ENCODE measurements at regions not wholly inside any gene's neighbourhood (a gene's known extent, or its start where the extent isn't known, plus 50 kb on each side); places are given as distances from the start of the nearest gene placed in this dataset.

DNA sequence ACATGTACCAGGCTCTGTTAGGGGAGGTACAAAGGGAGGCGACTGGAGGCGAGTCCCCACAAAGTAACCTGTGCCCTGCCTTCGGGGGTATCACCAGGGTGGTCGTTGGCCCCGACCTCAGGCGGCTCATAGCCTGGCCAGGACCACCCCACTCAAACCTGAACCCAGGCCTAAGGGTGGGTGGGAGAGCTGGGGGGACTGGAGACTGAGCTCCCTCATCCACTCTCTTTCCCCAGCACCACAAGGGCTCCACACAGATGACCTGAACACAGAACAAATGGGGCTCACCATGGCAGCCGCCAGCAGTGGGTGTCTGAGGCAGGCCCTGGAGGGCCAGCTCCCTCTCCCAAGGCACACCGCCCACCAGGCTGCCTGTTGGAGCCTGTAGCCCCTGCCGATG is 120.6 kb upstream of the TNRC6C start:
- TF ChIP-seq, protein P1, sequence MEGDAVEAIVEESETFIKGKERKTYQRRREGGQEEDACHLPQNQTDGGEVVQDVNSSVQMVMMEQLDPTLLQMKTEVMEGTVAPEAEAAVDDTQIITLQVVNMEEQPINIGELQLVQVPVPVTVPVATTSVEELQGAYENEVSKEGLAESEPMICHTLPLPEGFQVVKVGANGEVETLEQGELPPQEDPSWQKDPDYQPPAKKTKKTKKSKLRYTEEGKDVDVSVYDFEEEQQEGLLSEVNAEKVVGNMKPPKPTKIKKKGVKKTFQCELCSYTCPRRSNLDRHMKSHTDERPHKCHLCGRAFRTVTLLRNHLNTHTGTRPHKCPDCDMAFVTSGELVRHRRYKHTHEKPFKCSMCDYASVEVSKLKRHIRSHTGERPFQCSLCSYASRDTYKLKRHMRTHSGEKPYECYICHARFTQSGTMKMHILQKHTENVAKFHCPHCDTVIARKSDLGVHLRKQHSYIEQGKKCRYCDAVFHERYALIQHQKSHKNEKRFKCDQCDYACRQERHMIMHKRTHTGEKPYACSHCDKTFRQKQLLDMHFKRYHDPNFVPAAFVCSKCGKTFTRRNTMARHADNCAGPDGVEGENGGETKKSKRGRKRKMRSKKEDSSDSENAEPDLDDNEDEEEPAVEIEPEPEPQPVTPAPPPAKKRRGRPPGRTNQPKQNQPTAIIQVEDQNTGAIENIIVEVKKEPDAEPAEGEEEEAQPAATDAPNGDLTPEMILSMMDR (IDR thresholded peaks at IDR 0.05), result no peak
- TF ChIP-seq POLR2AphosphoS5 (IDR thresholded peaks at IDR 0.05) (no peak), POLR2A (IDR thresholded peaks at IDR 0.05) (no peak)

Data from breast epithelium (tissue), 3 donors.